Germinal center (tissue), 1 donor: ENCODE measurements at regions not wholly inside any gene's neighbourhood (a gene's known extent, or its start where the extent isn't known, plus 50 kb on each side); places are given as distances from the start of the nearest gene placed in this dataset.
"Not testable (repeated sequence)": the region's sequence is repeated elsewhere in the genome, so short reads cannot be mapped to it uniquely, and the experiment has no call there.

Experiments
- DNase-seq: peaks from one replicate; pipeline ENCODE4 v3.0.0; 2012; ENCODE audit warnings: mixed read lengths, low spot score

DNA sequence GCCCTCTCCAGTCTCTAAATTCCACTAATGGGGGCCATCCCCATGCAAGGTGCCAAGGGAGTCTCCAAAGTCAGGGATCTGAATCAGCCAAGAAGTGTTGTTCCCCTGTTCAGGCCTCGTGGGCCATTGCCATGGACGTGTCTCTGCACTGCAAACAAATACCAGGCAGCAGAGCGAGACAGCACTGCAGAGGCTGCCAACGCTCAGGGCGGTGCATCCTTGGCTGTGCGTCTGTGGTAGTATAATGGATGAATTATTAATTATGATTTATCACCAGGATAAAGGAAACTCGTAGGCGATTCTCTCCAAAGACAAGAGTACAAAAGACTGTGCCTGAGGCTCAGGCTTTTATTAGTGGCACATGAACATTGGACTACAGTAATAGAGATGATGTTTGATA is 122.3 kb upstream of the NTF3 start:
- no peak for DNase-seq

GRCh38 chr12:5310151-5310550 is 121.8 kb upstream of the NTF3 start:
- no peak for DNase-seq

- no peak for DNase-seq
These were observed 114.4 kb upstream of the NTF3 start for GRCh38 chr12:5317556-5317955.

DNA sequence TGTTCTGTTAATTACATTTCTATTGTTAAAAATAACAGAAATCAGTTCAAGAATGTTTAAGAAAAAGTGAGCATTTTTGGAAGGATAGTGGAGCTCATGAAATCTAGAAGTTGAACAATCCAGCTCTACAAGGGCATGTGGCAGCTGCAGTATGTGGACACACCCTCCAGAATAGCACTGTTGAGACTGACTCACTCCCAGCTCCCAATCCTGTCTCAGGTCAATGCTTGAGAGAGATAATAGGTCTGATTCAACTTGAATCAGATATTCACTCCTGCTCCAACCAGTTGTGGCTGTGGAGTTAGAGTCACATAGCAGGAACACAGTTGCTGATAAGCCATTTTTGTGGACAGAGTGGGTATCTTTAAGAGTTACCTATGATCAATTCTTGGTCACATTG is 113.0 kb upstream of the NTF3 start:
- DNase-seq, result no peak

- DNase-seq, result no peak
These were observed 103.0 kb upstream of the NTF3 start for GRCh38 chr12:5328669-5329517.

- no peak for DNase-seq
These were observed 99.4 kb upstream of the NTF3 start for GRCh38 chr12:5332551-5332950.

DNA sequence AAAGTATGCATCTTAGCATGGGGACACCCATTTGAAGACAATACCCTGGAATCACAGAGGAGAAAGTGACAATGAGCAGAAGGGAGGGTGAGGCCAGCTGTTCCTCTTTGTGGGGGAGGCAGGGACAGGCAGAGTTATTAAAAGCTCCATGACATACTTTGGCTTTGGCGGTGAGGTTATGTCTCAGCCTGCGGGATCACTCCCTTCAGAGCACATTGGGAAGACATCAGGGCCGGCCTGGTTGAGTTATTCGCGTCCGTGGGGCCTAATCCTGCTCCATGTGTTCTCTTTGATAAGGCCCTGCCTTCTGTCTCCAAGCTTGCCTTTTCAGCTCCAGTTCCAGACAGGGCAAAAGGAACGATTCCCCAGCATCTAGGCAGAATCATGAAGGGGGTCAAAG is 98.8 kb upstream of the NTF3 start:
- no peak for DNase-seq

- DNase-seq, result no peak
These were observed 96.8 kb upstream of the NTF3 start for GRCh38 chr12:5335069-5335468.

GRCh38 chr12:5341086-5341485 is 90.8 kb upstream of the NTF3 start:
- DNase-seq, result not testable (repeated sequence)

- no peak for DNase-seq
These were observed 88.2 kb upstream of the NTF3 start for GRCh38 chr12:5343711-5344110.

GRCh38 chr12:5344131-5344530 is 87.8 kb upstream of the NTF3 start:
- no peak for DNase-seq

GRCh38 chr12:5345534-5345933 is 86.4 kb upstream of the NTF3 start:
- no peak for DNase-seq

- no peak for DNase-seq
These were observed 83.9 kb upstream of the NTF3 start for GRCh38 chr12:5348057-5348456.

- no peak for DNase-seq
These were observed 83.4 kb upstream of the NTF3 start for GRCh38 chr12:5348491-5348890.

DNA sequence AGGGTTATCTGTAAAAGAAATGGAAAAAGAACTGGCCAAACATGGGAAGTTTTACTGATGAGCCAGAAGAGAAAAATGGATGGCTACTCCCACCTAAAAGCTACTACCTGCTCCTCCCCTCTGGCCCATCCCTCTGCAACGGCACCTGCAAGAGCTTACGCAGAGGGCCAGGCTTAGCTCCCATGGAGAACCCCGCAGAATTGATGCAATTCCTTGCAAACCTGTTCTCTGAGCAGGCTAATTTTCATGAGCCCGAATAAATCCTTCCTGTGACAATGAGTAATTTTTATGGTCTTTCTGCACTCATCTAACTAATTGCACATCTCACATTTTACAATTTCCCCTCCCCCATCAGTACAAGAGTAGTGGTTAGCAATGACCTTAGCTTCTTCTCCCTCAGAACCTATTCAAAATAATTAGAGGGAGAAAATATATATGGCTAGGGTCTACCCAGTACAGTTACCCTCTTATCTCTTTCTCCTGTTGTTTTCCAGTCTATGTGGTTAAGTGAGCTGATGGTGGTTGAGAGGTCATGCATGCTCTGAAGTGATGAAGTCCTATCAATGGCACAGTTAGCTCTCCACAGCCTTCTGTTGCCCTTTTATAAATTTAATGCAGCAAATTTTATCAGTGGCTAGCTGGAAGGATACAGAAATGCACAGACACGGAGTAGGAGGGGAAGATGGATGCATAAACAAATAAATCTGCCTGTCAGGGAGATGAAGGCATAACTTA is 67.7 kb upstream of the NTF3 start:
- no peak for DNase-seq

- DNase-seq, result no peak
These were observed 62.6 kb upstream of the NTF3 start for GRCh38 chr12:5369298-5369697.

GRCh38 chr12:5371631-5372030 is 60.3 kb upstream of the NTF3 start:
- DNase-seq, result no peak

DNA sequence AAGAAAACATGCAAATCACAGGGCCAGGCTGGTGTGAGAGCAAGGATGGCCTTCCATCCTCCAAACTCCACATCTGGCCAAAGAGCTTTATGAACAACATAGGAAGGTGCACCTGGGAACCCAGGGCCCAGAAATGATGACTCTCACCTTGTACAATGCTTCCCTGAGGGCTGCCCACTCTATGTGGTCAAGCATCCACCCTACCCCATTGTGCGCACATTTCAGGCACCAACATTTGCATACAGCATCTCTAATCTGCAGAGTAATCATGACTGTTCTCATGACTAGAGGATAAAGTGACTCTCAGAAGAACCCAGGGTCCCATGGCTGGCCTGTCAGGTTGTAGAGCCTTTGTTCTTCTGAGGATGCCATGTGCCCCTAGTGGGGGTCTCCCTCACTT is 57.2 kb upstream of the NTF3 start:
- no peak for DNase-seq

GRCh38 chr12:5375547-5376295 is 56.2 kb upstream of the NTF3 start:
- no peak for DNase-seq

- DNase-seq, result no peak
These were observed 55.2 kb upstream of the NTF3 start for GRCh38 chr12:5376591-5377207.

DNA sequence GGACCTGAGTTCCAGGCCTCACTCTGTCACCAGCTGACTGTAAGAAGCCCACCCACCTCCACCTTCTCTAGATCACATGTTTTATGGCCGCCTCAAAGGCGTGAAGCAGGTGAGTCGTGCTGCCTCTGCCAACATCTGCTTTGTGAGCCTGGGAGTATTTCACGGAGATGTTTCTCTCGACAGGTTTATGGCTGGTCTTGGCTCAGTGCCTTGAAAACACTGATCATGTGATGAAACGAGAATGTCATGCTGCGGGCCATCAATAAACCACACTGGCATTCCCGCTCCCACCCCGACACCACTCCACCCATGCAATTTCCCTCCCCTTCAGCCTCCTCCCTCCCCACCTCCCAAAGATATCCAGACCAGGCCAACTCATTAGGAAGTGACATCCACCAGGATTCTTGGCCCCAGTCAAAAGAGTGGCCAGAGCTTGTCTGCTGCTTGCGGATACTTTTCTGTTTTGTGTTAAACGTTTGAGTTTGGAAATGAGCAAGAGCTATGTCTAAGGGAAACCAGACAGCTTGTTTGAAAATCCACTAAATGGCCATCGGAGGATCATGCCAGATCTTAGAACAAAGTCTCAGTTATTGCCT is 53.8 kb upstream of the NTF3 start:
- no peak for DNase-seq
